ENCODE measurements at regions not wholly inside any gene's neighbourhood (a gene's known extent, or its start where the extent isn't known, plus 50 kb on each side); places are given as distances from the start of the nearest gene placed in this dataset.

- H3K9me3 ChIP-seq: no peaks in the 10 kb centered on the region
- no peaks in the 10 kb centered on the region for H3K27me3 ChIP-seq
- H3K4me1 ChIP-seq: no peaks in the 10 kb centered on the region
- no peaks in the 10 kb centered on the region for H3K36me3 ChIP-seq
- H3K4me3 ChIP-seq: no peak overlapping the region
- no peak overlapping the region for H3K27ac ChIP-seq
- DNase-seq (no peak), ATAC-seq (no peak)
- intact Hi-C loops (cut with DNase I): no loop called here
- no peak for TF ChIP-seq CTCF (IDR thresholded peaks at IDR 0.05)
Observed at GRCh38 chr2:139175510-139175909, 395.3 kb upstream of the NXPH2 start.

GRCh38 chr2:139170406-139170805 lies 390.2 kb upstream of the NXPH2 start:
- Histone ChIP-seq H3K9me3 (no peaks in the 10 kb centered on the region), H3K27me3 (no peaks in the 10 kb centered on the region), H3K4me3 (no peak overlapping the region), H3K4me1 (no peaks in the 10 kb centered on the region), H3K27ac (no peak overlapping the region), H3K36me3 (no peaks in the 10 kb centered on the region)
- DNase-seq (no peak), ATAC-seq (no peak)
- intact Hi-C loops (cut with DNase I): no loop called here
- no peak for TF ChIP-seq CTCF (IDR thresholded peaks at IDR 0.05)

- no peak overlapping the region for H3K27ac ChIP-seq
- H3K27me3 ChIP-seq: no peaks in the 10 kb centered on the region
- no peaks in the 10 kb centered on the region for H3K36me3 ChIP-seq
- DNase-seq (no peak), ATAC-seq (no peak)
- no peak overlapping the region for H3K4me3 ChIP-seq
- no peaks in the 10 kb centered on the region for H3K4me1 ChIP-seq
- no peaks in the 10 kb centered on the region for H3K9me3 ChIP-seq
- TF ChIP-seq CTCF (IDR thresholded peaks at IDR 0.05): no peak
- intact Hi-C loops (cut with DNase I): no loop called here
Observed at GRCh38 chr2:139165601-139166000, 385.4 kb upstream of the NXPH2 start.

- ATAC-seq (no peak), DNase-seq (no peak)
- no peaks in the 10 kb centered on the region for H3K4me1 ChIP-seq
- no peaks in the 10 kb centered on the region for H3K9me3 ChIP-seq
- H3K27ac ChIP-seq: no peak overlapping the region
- intact Hi-C loops (cut with DNase I): no loop called here
- no peak for TF ChIP-seq CTCF (IDR thresholded peaks at IDR 0.05)
- H3K36me3 ChIP-seq: no peaks in the 10 kb centered on the region
- no peak overlapping the region for H3K4me3 ChIP-seq
- H3K27me3 ChIP-seq: no peaks in the 10 kb centered on the region
Observed at GRCh38 chr2:139165041-139165440, 384.9 kb upstream of the NXPH2 start.

- no peaks in the 10 kb centered on the region for H3K27me3 ChIP-seq
- no peaks in the 10 kb centered on the region for H3K4me1 ChIP-seq
- TF ChIP-seq CTCF (IDR thresholded peaks at IDR 0.05): no peak
Observed at GRCh38 chr2:139162957-139163356, 382.8 kb upstream of the NXPH2 start.

More at GRCh38 chr2:139162957-139163356, 382.8 kb upstream of the NXPH2 start:
- no peak overlapping the region for H3K4me3 ChIP-seq
- H3K36me3 ChIP-seq: no peaks in the 10 kb centered on the region
- DNase-seq (no peak), ATAC-seq (no peak)
- intact Hi-C loops (cut with DNase I): no loop called here
- H3K27ac ChIP-seq: no peak overlapping the region
- H3K9me3 ChIP-seq: no peaks in the 10 kb centered on the region
